ENCODE measurements at regions not wholly inside any gene's neighbourhood (a gene's known extent, or its start where the extent isn't known, plus 50 kb on each side); places are given as distances from the start of the nearest gene placed in this dataset.

GRCh38 chr19:31548941-31549340, 199.7 kb upstream of the TSHZ3 start:
- Mint-ChIP-seq H3K4me3 (no peak overlapping the region), H3K4me1 (ENCODE audit: low read depth in 2 of 2) (no peaks in the 10 kb centered on the region), H3K27ac (no peak overlapping the region), H3K36me3 (ENCODE audit: insufficient read depth) (no peaks in the 10 kb centered on the region), H3K27me3 (peaks cover 0 to 8% of the 10 kb centered on the region in 2 donors), H3K9me3 (no peaks in the 10 kb centered on the region)
- DNase-seq (no peak), ATAC-seq (replicated peaks) (no peak)

- no peaks in the 10 kb centered on the region for H3K4me1 Mint-ChIP-seq (ENCODE audit: low read depth in 2 of 2)
- peaks cover 5% of the 10 kb centered on the region in 2 donors for H3K27me3 Mint-ChIP-seq
- ATAC-seq (replicated peaks): no peak
- DNase-seq: no peak
- no peak overlapping the region for H3K4me3 Mint-ChIP-seq
- no peak overlapping the region for H3K27ac Mint-ChIP-seq
- no peaks in the 10 kb centered on the region for H3K9me3 Mint-ChIP-seq
- no peaks in the 10 kb centered on the region for H3K36me3 Mint-ChIP-seq (ENCODE audit: insufficient read depth)
Measured at GRCh38 chr19:31553112-31553845, 204.0 kb upstream of the TSHZ3 start.

GRCh38 chr19:31553846-31554215, 204.6 kb upstream of the TSHZ3 start:
- no peak for ATAC-seq (replicated peaks)
- Mint-ChIP-seq H3K27me3 (peaks cover 5% of the 10 kb centered on the region in 2 donors), H3K27ac (no peak overlapping the region), H3K4me3 (no peak overlapping the region), H3K36me3 (ENCODE audit: insufficient read depth) (no peaks in the 10 kb centered on the region), H3K4me1 (ENCODE audit: low read depth in 2 of 2) (no peaks in the 10 kb centered on the region), H3K9me3 (no peaks in the 10 kb centered on the region)
- DNase-seq: no peak

- no peak for ATAC-seq (replicated peaks)
- Mint-ChIP-seq H3K4me3 (no peak overlapping the region), H3K27ac (no peak overlapping the region)
Measured at GRCh38 chr19:31554360-31554759, 205.1 kb upstream of the TSHZ3 start.

GRCh38 chr19:31555634-31556215, 206.5 kb upstream of the TSHZ3 start:
- DNase-seq: no peak
- Mint-ChIP-seq H3K27ac (no peak overlapping the region), H3K9me3 (peaks cover 4 to 7% of the 10 kb centered on the region in 2 donors), H3K4me3 (no peak overlapping the region), H3K4me1 (ENCODE audit: low read depth in 2 of 2) (no peaks in the 10 kb centered on the region), H3K36me3 (ENCODE audit: insufficient read depth) (no peaks in the 10 kb centered on the region), H3K27me3 (peaks cover 5% of the 10 kb centered on the region in 2 donors)
- ATAC-seq (replicated peaks): no peak

More at GRCh38 chr19:31554360-31554759, 205.1 kb upstream of the TSHZ3 start:
- Mint-ChIP-seq H3K9me3 (no peaks in the 10 kb centered on the region), H3K27me3 (peaks cover 5% of the 10 kb centered on the region in 2 donors), H3K4me1 (ENCODE audit: low read depth in 2 of 2) (no peaks in the 10 kb centered on the region), H3K36me3 (ENCODE audit: insufficient read depth) (no peaks in the 10 kb centered on the region)
- no peak for DNase-seq

GRCh38 chr19:31559494-31559893, 210.3 kb upstream of the TSHZ3 start:
- H3K27ac Mint-ChIP-seq: no peak overlapping the region
- H3K4me1 Mint-ChIP-seq (ENCODE audit: low read depth in 2 of 2): no peaks in the 10 kb centered on the region
- DNase-seq (no peak), ATAC-seq (replicated peaks) (no peak)
- peaks cover 0 to 10% of the 10 kb centered on the region in 2 donors for H3K27me3 Mint-ChIP-seq
- H3K4me3 Mint-ChIP-seq: no peak overlapping the region
- H3K36me3 Mint-ChIP-seq (ENCODE audit: insufficient read depth): no peaks in the 10 kb centered on the region
- H3K9me3 Mint-ChIP-seq: peaks cover 4 to 7% of the 10 kb centered on the region in 2 donors

GRCh38 chr19:31560086-31561060, 211.1 kb upstream of the TSHZ3 start:
- peaks cover 0 to 16% of the 10 kb centered on the region in 2 donors for H3K27me3 Mint-ChIP-seq
- H3K36me3 Mint-ChIP-seq (ENCODE audit: insufficient read depth): no peaks in the 10 kb centered on the region
- H3K4me3 Mint-ChIP-seq: no peak overlapping the region
- H3K9me3 Mint-ChIP-seq: peaks cover 4 to 7% of the 10 kb centered on the region in 2 donors
- no peaks in the 10 kb centered on the region for H3K4me1 Mint-ChIP-seq (ENCODE audit: low read depth in 2 of 2)
- DNase-seq (no peak), ATAC-seq (replicated peaks) (no peak)
- H3K27ac Mint-ChIP-seq: no peak overlapping the region

- ATAC-seq (replicated peaks) (no peak), DNase-seq (no peak)
- H3K27ac Mint-ChIP-seq: no peak overlapping the region
- H3K27me3 Mint-ChIP-seq: peaks cover 0 to 10% of the 10 kb centered on the region in 2 donors
- peaks cover 4 to 7% of the 10 kb centered on the region in 2 donors for H3K9me3 Mint-ChIP-seq
- no peak overlapping the region for H3K4me3 Mint-ChIP-seq
- no peaks in the 10 kb centered on the region for H3K36me3 Mint-ChIP-seq (ENCODE audit: insufficient read depth)
- no peaks in the 10 kb centered on the region for H3K4me1 Mint-ChIP-seq (ENCODE audit: low read depth in 2 of 2)
Measured at GRCh38 chr19:31562966-31563612, 213.9 kb upstream of the TSHZ3 start.

GRCh38 chr19:31567776-31568175, 218.5 kb upstream of the TSHZ3 start:
- H3K27me3 Mint-ChIP-seq: peaks cover 0 to 19% of the 10 kb centered on the region in 2 donors

GRCh38 chr19:31568724-31569123, 219.5 kb upstream of the TSHZ3 start:
- Mint-ChIP-seq H3K9me3 (no peaks in the 10 kb centered on the region), H3K4me3 (no peak overlapping the region), H3K4me1 (ENCODE audit: low read depth in 2 of 2) (no peaks in the 10 kb centered on the region), H3K27me3 (peaks cover 0 to 24% of the 10 kb centered on the region in 2 donors), H3K27ac (no peak overlapping the region), H3K36me3 (ENCODE audit: insufficient read depth) (no peaks in the 10 kb centered on the region)
- ATAC-seq (replicated peaks): no peak
- DNase-seq: no peak

More at GRCh38 chr19:31567776-31568175, 218.5 kb upstream of the TSHZ3 start:
- no peak overlapping the region for H3K27ac Mint-ChIP-seq
- no peak overlapping the region for H3K4me3 Mint-ChIP-seq
- no peaks in the 10 kb centered on the region for H3K36me3 Mint-ChIP-seq (ENCODE audit: insufficient read depth)
- no peaks in the 10 kb centered on the region for H3K9me3 Mint-ChIP-seq
- DNase-seq: no peak
- no peaks in the 10 kb centered on the region for H3K4me1 Mint-ChIP-seq (ENCODE audit: low read depth in 2 of 2)
- ATAC-seq (replicated peaks): no peak

- Mint-ChIP-seq H3K4me3 (no peak overlapping the region), H3K9me3 (no peaks in the 10 kb centered on the region), H3K27me3 (peaks cover 0 to 14% of the 10 kb centered on the region in 2 donors), H3K4me1 (ENCODE audit: low read depth in 2 of 2) (no peaks in the 10 kb centered on the region), H3K36me3 (ENCODE audit: insufficient read depth) (no peaks in the 10 kb centered on the region), H3K27ac (no peak overlapping the region)
- DNase-seq (no peak), ATAC-seq (replicated peaks) (no peak)
Measured at GRCh38 chr19:31570718-31571117, 221.5 kb upstream of the TSHZ3 start.

GRCh38 chr19:31572102-31572975, 223.1 kb upstream of the TSHZ3 start:
- no peaks in the 10 kb centered on the region for H3K36me3 Mint-ChIP-seq (ENCODE audit: insufficient read depth)
- no peaks in the 10 kb centered on the region for H3K9me3 Mint-ChIP-seq
- no peak overlapping the region for H3K27ac Mint-ChIP-seq
- DNase-seq (no peak), ATAC-seq (replicated peaks) (no peak)
- H3K4me1 Mint-ChIP-seq (ENCODE audit: low read depth in 2 of 2): no peaks in the 10 kb centered on the region
- no peak overlapping the region for H3K4me3 Mint-ChIP-seq
- peaks cover 0 to 14% of the 10 kb centered on the region in 2 donors for H3K27me3 Mint-ChIP-seq

Data from effector memory CD8-positive, alpha-beta T cell (primary cell).